Cardiac muscle cell (in vitro differentiated cells and primary cell): ENCODE measurements at regions not wholly inside any gene's neighbourhood (a gene's known extent, or its start where the extent isn't known, plus 50 kb on each side); places are given as distances from the start of the nearest gene placed in this dataset.

Source experiments
- DNase-seq, 2 donors: peaks; one replicate each; pipeline versions ENCODE4 v3.0.0 to v3.0.0-alpha.2; 2010 to 2017; ENCODE audit warnings: low read depth in 1 of 2, low spot score in 1 of 2
- H3K27ac ChIP-seq: fragments of 200-600 bp; sonication (generic); 2 replicates; pipeline ENCODE4 v1.5.1; 2016
- H3K27me3 ChIP-seq: fragments of 200-600 bp; sonication (generic); 2 replicates; pipeline ENCODE4 v1.6.0; 2016; ENCODE audit warnings: control low read depth
- H3K36me3 ChIP-seq: fragments of 200-600 bp; sonication (generic); 2 replicates; pipeline ENCODE4 v1.5.1; 2016; ENCODE audit warnings: control low read depth
- H3K4me1 ChIP-seq: fragments of 200-600 bp; sonication (generic); 2 replicates; pipeline ENCODE4 v1.8.1; 2017; ENCODE audit warnings: low read depth, mild to moderate bottlenecking, mixed run types
- H3K4me3 ChIP-seq: fragments of 200-600 bp; sonication (generic); 2 replicates; pipeline ENCODE4 v1.5.1; 2016; ENCODE audit warnings: mild to moderate bottlenecking
- H3K9me3 ChIP-seq: fragments of 200-600 bp; sonication (generic); 2 replicates; pipeline ENCODE4 v1.5.1; 2017; ENCODE audit warnings: low read depth, mild to moderate bottlenecking, control low read depth
- TF ChIP-seq, protein P1 (sequence below): IDR thresholded peaks from 2 replicates; pipeline ENCODE4 v1.5.1; 2012; ENCODE audit warnings: low read depth, mild to moderate bottlenecking, low read length

- peak in 1 of 2 donors; percentile 38 for DNase-seq
- Histone ChIP-seq H3K27me3 (no peaks in the 10 kb centered on the region), H3K9me3 (no peaks in the 10 kb centered on the region), H3K36me3 (no peaks in the 10 kb centered on the region), H3K27ac (no peak overlapping the region), H3K4me1 (no peaks in the 10 kb centered on the region), H3K4me3 (no peak overlapping the region)
- TF ChIP-seq, protein P1, sequence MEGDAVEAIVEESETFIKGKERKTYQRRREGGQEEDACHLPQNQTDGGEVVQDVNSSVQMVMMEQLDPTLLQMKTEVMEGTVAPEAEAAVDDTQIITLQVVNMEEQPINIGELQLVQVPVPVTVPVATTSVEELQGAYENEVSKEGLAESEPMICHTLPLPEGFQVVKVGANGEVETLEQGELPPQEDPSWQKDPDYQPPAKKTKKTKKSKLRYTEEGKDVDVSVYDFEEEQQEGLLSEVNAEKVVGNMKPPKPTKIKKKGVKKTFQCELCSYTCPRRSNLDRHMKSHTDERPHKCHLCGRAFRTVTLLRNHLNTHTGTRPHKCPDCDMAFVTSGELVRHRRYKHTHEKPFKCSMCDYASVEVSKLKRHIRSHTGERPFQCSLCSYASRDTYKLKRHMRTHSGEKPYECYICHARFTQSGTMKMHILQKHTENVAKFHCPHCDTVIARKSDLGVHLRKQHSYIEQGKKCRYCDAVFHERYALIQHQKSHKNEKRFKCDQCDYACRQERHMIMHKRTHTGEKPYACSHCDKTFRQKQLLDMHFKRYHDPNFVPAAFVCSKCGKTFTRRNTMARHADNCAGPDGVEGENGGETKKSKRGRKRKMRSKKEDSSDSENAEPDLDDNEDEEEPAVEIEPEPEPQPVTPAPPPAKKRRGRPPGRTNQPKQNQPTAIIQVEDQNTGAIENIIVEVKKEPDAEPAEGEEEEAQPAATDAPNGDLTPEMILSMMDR: no peak
Observed at GRCh38 chr1:55402671-55403464, 187.7 kb upstream of the USP24 start.

DNA sequence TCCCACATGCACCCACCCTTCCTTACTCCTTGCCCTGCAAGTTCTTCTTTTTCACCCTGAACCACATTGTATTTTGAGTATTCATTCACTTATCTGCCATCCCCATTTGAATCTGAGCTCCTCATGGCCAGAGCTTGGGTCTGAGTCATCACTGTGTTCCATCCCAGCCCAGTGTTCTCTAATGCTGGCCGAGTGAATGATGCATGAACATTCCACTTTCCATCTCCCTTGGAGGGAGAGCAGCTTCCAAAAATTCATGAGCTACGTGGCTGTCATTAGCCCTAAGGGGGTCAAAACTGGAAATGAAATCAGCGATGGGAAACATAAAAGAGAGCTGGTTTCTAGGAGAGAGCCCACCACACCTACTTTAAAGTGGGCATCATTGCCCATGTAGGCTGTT is 187.0 kb upstream of the USP24 start:
- peak in 1 of 2 donors; percentile 57 for DNase-seq
- no peaks in the 10 kb centered on the region for H3K9me3 ChIP-seq
- H3K36me3 ChIP-seq: no peaks in the 10 kb centered on the region
- no peaks in the 10 kb centered on the region for H3K4me1 ChIP-seq
- H3K27me3 ChIP-seq: no peaks in the 10 kb centered on the region
- TF ChIP-seq, protein P1: no peak
- H3K4me3 ChIP-seq: no peak overlapping the region
- H3K27ac ChIP-seq: no peak overlapping the region

DNA sequence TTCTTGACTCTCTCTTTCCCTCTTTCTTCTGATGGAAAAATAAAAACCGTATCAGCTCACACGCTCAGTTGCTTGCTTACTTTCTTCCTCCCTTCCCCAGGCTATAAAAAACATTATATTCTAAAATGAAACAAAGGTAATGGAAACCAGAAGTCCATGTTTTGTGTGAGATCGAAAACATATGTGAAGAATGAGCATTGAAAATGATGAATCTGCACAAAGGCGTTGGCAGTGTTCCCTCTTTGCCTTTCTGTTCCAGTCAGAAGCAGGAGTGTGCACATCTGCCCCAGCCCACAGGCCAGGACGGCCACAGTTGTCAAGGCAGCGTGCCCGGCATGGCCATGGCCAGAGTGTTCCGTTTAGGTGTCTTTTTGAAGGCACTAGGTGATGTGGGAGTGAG is 185.3 kb upstream of the USP24 start:
- Histone ChIP-seq H3K27ac (no peak overlapping the region), H3K36me3 (no peaks in the 10 kb centered on the region), H3K4me1 (no peaks in the 10 kb centered on the region), H3K27me3 (no peaks in the 10 kb centered on the region), H3K9me3 (no peaks in the 10 kb centered on the region), H3K4me3 (no peak overlapping the region)
- TF ChIP-seq, protein P1: no peak
- no peak for DNase-seq

DNA sequence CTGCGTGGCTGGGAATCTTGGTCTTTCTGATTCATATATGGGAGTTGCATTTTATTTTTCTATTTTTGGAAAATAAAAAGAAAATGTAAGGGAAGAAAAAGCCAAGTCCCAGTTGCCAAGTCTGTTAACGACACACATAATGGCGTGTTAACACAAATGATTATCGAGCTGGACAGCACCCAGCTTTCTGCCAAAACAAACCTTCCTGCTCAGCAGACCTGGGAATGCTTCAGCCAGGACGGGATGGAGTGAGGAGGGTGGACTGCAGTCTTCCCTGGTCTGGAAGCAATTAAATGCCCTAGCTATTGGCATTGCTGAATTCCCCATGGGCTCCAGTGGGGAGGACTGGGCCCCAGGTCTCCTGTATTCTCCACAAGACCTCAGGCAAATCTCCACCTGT is 184.2 kb upstream of the USP24 start:
- Histone ChIP-seq H3K4me3 (no peak overlapping the region), H3K27ac (no peak overlapping the region), H3K36me3 (no peaks in the 10 kb centered on the region), H3K27me3 (no peaks in the 10 kb centered on the region), H3K4me1 (no peaks in the 10 kb centered on the region), H3K9me3 (no peaks in the 10 kb centered on the region)
- TF ChIP-seq, protein P1: no peak
- no peak for DNase-seq

GRCh38 chr1:55396381-55396891 is 181.3 kb upstream of the USP24 start:
- Histone ChIP-seq H3K9me3 (no peaks in the 10 kb centered on the region), H3K4me1 (no peaks in the 10 kb centered on the region), H3K36me3 (no peaks in the 10 kb centered on the region), H3K27me3 (no peaks in the 10 kb centered on the region), H3K27ac (no peak overlapping the region), H3K4me3 (no peak overlapping the region)
- TF ChIP-seq, protein P1: no peak
- DNase-seq: no peak
